Prostate gland (tissue), 2 donors: ENCODE measurements at regions not wholly inside any gene's neighbourhood (a gene's known extent, or its start where the extent isn't known, plus 50 kb on each side); places are given as distances from the start of the nearest gene placed in this dataset.

ENCODE experiments used
- POLR2A ChIP-seq: fragments of 450-650 bp; IDR thresholded peaks from one replicate; pipeline ENCODE4 v1.6.1; 2016; ENCODE audit warnings: antibody characterized with exemption, mild to moderate bottlenecking
- TF ChIP-seq, protein P1 (sequence below), 4 experiments: fragments of 200-600 bp in 2 of 4; fragments of 450-650 bp in 2 of 4; sonication (generic) in 2 of 4; IDR thresholded peaks; 1 replicate in 3 of 4; 2 replicates in 1 of 4; pipeline ENCODE4 v1.5.1; 2016 to 2019; ENCODE audit warnings: antibody characterized with exemption in 4 of 4, mild to moderate bottlenecking in 2 of 4, moderate library complexity in 2 of 4

DNA sequence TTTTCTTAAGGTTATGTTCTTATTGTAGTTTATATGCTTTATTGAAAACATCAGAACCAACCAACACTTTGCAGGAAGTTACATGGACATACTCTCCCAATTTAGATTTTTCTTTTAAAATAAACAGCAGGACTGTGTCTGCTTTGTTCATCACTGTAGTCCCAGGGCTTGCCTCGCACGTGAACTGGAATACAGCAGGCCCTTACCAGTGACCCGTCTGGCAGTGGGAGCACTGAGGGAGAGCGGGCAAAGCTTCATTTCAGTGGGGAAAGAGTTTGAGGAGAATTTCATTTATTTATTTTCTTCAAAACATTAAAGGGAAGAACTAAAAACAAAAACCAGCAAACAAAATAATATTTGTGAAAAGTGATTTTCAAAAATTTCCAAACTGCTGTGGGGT is 230.8 kb downstream of the PAX1 start:
- TF ChIP-seq, protein P1, sequence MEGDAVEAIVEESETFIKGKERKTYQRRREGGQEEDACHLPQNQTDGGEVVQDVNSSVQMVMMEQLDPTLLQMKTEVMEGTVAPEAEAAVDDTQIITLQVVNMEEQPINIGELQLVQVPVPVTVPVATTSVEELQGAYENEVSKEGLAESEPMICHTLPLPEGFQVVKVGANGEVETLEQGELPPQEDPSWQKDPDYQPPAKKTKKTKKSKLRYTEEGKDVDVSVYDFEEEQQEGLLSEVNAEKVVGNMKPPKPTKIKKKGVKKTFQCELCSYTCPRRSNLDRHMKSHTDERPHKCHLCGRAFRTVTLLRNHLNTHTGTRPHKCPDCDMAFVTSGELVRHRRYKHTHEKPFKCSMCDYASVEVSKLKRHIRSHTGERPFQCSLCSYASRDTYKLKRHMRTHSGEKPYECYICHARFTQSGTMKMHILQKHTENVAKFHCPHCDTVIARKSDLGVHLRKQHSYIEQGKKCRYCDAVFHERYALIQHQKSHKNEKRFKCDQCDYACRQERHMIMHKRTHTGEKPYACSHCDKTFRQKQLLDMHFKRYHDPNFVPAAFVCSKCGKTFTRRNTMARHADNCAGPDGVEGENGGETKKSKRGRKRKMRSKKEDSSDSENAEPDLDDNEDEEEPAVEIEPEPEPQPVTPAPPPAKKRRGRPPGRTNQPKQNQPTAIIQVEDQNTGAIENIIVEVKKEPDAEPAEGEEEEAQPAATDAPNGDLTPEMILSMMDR (IDR thresholded peaks at IDR 0.05): no peak
- no peak for TF ChIP-seq POLR2A
